HG02840 (cell line): ENCODE measurements at regions not wholly inside any gene's neighbourhood (a gene's known extent, or its start where the extent isn't known, plus 50 kb on each side); places are given as distances from the start of the nearest gene placed in this dataset.

Experiments used
- ATAC-seq: cut with Tn5 transposase; IDR thresholded peaks from one replicate; pipeline ENCODE4 v1.9.1; 2021; ENCODE audit warnings: mild to moderate bottlenecking, moderate library complexity, moderate number of reproducible peaks; ENCODE audit not compliant: unreplicated experiment, low FRiP score

DNA sequence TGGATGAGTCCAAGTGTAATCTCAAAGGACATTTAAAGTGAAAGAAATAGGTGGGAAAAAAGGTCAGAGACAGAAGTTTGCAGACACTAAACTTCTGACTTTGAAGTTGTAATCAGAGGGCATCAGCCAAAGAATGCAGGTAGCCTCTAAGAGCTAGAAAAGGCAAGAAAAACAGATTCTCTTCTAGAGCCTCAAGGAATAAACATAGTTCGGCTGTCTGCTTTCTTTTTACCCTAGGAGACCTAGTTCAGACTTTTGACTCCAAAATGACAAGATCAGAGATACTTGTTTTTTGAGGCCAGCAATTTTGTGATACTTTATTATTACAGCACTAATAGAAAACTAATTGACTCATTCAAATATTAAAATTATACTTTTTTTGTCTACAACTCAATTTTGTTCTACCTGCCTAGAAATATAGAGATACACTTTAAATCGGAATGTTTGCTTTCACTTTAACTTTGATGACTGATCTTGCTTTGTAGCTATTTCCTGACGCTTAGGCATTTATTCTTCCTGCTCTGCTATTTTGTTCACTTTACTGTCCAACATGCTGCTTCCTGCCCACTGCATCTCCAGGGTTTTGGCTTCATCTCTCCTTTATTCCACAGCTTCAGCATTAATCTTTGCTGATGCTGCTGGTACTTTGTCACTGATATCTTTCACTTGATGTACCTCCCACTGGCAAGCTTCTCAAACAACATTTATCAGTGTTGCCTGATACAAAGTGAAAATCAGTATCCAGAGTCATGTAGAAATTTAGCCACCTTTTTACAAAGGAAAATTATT lies 272.5 kb downstream of the DSEL start:
- no peak for ATAC-seq

DNA sequence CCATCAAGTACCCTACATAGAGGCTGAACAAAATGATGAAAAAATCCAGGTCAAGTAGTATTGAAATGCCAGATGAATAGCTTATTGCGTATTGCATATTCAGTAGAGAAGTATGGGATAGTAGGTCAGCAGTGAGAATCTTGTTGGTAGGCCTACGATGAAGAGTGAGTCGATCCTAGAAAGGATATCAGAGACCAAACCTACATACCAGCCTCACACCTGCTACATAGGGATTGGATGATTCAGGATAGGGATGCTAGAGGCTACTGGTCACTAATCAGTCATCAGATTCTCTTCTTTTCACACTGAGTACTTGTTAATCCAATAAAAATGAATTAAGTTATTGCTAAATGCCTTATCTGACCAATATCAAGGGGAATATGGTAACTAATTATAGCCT lies 274.5 kb downstream of the DSEL start:
- ATAC-seq: no peak

DNA sequence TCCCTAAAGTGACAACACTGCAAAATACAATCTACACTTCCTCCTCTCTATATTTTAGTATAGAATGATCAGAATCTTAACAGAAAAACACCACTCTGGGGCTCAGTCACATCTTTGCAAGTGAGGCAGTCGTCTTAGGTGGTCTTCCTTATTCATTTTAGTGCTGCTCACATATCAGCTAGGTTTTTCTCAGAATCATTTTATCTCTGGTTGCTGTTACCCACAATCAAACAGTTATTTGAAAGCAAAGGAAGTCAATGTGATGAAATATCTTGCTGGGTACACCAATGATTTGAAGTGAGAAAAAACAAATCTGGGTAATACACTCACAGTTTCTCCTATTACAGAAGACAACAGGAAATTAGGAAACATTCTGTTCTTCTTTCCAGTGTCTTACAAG lies 275.2 kb downstream of the DSEL start:
- ATAC-seq: no peak

DNA sequence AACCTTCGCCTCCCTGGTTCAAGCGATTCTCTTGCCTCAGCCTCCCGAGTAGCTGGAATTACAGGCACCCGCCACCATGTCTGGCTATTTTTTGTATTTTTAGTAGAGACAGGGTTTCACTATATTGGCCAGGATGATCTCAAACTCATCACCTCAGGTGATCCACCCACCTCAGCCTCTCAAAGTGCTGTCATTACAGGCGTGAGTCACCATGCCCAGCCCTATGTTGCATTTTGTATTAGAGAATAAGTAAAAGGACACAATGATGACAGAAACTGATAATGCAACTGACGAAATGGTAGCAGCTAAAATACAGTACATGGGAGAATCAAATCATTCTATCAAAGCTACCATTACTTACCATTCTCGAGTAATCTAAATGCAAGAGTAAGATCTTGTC lies 276.7 kb downstream of the DSEL start:
- ATAC-seq: no peak

DNA sequence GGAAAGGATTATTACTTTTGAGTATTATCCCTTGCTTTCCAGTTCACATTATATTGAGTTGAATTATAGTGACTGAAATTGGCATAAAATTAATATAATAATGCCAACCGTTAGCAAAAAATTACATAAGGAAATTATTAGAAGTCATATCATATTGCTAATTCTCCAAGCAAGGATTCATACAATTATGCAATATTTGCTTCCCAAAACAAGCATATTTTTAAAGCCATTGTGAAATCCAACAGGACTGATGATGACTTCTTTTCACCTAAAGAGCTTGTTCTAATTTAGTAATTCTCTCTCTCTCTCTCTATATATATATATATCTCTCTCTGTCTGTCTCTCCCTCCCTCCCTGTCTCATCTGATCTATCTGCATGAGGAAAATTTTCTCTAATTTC lies 283.5 kb downstream of the DSEL start:
- ATAC-seq: no peak

DNA sequence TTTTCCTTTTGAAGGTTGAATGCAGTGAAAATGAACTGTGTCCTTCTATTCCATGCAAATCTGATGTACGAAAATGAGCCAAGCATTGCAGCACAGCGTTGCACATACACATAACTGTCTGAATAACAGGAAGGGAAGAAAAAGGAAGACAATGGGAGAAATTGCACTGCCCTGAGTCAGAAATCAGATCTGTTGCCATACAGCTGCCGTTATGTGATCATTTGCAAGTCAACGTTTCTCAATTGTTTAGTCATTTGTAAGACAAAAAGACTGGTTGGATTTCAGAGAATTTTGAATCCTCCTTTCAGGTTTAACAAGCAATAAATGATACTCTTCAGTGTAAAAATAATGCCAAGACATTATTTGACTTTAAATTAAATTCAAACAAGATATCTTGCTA lies 284.1 kb downstream of the DSEL start:
- ATAC-seq: no peak

DNA sequence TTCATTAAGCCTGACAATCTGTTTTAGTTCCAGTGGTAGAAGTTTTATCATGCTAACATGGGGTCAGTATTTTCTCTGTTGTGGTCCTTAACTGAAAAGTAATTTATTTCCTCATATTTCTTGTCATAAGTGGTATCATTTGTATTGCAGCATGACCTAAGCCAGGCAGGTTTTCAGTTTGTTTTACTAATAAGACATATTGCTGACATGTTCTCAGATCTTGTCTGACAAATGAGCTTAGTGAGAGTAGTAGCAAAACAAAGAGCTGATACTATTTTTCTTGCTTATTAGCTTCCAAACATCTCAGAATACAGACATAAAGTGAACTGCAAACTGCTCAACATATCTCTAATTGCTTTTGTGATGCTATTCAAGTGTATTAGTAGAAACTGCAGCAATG lies 293.6 kb downstream of the DSEL start:
- no peak for ATAC-seq

DNA sequence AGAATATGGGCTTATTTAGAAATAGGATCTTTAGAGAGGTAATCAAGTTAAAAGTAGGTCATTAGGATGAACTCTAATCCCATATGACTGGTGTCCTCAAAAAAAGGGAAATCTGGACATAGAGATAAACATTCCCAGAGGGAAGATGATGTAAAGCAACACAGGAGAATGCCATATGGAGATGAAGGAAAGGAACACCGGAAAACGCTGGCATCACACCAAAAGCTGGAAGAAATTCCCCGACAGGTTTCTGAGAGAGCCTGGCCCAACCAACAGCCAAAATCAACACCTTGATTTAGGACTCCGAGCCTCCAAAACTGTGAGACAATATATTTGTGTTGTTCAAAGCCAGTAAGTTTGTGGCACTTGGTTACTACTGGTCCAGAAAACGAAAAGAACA lies 296.7 kb downstream of the DSEL start:
- no peak for ATAC-seq

DNA sequence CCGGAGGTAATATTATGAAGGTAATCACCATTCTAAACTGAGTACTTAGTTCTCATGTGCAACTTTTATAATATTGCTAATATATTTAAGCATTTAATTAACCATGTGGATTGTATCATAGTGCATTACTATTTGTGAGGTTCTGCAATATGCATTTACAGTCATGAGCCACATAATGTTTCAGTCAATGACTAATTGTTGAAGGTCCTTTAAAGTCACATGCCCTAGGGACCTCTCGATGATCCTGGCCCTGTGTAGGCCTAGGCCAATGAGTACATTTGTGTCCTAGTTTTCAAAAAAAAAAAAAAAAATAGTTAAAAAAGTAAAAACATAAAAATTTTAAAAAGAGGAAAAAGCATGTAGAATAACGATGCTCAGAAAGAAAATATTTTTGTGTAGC lies 298.0 kb downstream of the DSEL start:
- no peak for ATAC-seq

DNA sequence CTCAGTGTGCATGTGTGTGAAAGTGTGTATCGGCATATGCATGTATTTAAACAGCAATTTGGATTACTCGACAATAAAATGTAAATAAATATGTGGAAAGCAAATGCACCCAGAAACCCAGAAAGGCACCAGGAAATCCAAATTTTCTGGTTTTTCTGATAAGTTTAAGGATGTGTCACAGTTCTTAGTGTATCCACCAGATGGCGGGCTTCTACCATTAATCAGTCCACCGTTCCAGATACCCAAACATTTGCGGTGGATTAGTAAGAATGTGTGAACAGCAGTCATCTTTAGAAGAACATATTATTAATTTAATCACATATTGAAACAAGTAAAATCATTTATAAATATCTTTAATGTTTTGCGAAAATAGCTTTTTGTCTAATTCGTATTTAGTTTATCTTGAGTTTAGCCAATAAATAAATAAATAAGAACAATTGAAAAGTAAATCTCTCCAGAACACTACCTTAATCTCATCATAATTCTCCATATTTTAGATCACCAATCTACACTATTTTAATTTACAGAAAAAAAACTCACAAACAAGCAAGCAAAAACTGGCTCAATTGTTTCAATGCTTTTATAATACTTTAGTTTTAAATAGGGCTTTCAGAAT lies 298.9 kb downstream of the DSEL start:
- ATAC-seq: peak; percentile 88

DNA sequence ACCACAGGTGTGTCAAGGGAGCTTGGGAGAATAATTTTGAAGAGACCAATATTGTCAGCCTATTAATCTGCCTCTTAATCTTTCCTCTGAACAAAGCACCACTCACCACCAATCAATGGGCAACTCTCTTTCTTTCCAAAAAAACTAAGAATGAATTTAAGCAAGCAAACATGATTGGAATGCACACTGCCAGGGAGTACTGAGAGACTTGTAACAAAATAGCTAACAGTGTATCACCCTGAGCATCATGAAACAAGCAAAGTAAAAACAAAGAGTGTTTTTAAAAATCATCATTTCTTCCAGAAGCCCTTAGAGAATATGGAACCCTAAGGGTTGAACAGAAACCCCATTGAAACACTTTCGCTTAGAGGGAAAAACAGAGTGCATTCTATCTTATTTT lies 299.7 kb downstream of the DSEL start:
- no peak for ATAC-seq

DNA sequence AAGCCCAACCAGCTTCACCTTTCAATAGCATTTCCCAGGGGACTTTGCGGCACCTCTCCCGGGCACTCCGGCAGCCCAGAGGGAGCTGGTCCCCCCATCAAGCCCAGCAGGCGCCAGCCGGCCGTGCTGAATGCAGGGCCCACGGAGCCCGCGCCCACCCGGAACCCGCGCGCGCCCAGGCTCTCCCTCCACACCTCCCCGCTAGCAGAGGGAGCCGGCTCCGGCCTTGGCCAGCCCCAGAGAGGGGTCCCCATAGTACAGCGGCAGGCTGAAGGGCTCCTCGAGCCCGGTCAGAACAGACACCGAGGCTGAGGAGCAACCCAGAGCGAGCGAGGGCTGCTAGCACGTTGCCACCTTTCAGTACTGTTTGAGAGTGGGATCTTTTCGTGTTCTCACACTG lies 300.8 kb downstream of the DSEL start:
- no peak for ATAC-seq

DNA sequence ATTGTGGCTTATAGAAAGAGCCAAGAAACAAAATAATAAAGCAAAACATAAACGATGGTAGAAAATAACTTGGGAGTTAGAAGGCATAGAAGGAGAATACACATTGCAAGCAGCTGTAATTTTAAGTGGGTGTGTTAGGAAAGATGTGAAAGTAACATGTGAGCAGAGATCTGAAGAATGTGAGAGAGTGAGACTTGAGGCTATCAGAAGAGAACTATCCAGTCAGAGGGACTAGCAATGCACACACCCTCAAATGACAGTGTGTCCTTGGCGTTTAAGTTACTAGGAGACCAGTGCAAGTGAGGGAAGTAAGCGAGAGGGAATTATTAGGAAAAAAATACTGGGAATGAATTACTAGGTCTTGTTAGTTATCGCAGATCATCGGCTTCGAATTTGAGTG lies 304.9 kb downstream of the DSEL start:
- no peak for ATAC-seq

DNA sequence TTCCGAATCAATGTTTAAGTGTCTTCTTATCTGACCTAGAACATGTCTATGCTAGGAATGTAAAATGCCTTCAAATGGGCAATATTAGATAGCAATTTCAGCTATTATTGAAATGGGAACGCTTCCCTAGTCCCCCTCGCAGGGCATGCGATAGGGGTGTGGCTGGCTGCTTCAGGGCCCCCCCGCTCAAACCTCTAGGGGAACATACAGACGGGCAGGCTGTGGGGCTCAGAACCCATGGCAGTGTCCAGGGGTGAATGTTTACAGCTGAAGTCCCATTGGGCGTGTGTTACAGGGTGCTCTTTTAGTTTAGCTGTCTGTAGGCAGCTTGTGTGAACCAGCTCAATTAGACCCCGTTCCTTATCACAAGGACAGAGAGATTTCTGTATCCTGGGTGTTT lies 315.9 kb downstream of the DSEL start:
- peak; percentile 7 for ATAC-seq

DNA sequence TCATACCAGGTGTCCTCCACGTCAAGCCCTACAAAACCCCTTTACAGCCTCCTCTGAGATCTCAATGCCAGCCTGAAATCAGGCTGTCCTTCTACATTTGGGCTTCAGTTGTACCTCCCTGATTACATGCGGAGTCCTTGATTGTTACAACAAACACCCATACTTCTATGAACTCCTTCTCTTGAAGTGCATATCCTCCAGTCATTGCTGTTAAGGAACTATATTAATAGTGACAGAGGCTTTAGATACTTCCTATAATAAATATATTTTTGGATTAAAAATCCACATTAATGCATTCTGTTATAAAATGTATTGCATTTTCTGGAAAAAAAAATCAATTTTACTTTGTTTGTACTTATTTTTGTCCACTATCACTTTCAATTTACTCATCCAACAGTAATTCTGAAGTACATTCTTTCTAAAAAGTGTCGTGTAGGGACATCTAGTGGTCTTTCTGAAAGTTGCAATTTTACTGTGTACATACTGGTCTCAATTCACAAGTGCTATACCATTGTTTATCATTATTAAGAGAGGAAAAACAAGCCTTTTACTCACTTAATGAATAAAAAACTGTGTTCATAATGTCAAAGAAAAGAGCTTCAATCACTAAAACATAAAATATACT lies 316.4 kb downstream of the DSEL start:
- ATAC-seq: peak; percentile 90

DNA sequence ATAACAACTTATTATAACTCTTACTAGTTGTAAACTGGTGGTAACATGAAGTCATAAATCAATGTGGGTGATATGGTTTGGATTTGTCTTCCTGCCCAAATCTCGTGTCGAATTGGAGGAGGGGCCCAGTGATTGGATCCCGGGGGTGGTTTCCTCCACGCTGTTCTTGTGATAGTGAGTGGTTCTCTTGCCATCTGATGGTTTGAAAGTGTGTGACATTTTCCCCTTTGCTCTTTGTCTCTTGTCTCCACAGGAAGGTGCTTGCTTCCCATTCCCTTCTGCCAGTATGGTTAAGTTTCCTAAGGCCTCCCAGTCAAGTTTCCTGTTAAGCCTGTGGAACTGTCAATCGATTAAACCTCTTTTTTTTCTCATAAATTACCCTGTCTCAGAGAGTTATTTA lies 321.6 kb downstream of the DSEL start:
- ATAC-seq: no peak

DNA sequence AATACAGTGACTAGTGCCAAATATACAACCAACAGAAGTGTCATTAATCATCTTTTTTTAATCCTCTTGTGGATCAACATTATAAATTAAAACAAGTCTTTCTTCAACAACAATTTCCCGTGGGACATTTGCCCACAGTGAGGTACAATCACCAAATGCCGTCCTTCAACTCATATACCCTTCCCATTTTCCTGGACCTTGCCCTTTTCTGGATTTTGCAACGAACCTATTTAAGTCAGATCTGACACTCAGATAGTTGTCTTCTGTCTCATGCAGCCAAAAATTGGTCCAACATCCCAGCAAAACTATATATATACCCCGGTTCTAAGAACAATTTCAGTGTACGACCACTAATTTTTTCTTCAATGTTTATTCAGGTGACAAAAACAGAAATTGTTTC lies 324.0 kb downstream of the DSEL start:
- no peak for ATAC-seq

DNA sequence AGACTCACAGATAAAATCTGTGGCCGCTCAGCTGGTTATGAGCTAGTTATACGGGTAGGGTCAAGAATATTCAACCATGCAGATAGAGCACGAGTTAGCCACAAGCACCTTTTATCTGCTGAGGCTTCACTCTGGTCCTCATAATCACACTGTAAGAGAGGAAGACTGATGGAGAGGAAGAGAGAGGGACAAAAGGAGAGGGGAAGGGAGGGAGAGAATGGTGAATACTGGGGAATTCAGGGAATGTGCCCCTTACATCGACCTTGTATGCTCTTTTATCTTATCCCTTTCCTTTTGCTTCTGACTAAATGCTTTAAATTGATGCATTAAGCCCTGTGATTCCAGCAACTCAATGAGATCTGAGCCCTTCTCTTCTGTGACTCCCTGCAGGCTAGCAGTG lies 333.1 kb downstream of the DSEL start:
- ATAC-seq: no peak

DNA sequence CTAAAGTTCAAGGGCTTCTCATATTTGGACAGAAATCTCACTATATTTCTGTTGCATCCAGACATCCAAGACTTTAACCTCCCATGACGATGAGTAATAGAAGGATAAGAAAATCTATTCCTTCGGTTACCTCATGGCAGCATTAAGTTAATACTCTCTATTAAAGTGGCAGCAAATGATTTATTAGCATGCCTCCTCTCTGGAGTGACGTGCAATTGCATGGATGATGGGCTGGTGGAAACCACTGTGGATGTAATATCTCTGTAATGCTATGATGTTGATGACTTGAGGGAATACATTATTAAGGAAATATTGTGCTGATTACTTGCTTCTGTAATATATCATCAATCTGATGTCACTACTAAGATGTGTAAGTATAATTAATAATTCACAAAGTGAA lies 336.8 kb downstream of the DSEL start:
- no peak for ATAC-seq

DNA sequence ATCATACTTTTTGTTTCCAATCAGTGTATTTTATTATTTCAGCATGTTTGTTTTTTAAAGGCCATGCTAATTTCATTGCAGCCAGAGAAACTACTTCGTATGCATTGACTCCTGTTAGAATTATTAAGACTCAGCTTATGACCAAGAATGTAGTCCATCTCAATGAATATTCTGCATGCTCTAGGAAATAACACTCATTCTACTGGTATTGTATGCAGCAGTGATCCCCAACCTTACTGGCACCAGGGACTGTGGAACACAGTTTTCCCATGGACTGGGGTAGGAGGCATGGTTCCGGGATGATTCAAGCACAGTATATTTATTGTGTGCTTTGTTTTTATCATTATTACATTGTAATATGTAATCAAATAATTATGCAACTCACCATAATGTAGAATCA lies 356.9 kb downstream of the DSEL start:
- no peak for ATAC-seq

DNA sequence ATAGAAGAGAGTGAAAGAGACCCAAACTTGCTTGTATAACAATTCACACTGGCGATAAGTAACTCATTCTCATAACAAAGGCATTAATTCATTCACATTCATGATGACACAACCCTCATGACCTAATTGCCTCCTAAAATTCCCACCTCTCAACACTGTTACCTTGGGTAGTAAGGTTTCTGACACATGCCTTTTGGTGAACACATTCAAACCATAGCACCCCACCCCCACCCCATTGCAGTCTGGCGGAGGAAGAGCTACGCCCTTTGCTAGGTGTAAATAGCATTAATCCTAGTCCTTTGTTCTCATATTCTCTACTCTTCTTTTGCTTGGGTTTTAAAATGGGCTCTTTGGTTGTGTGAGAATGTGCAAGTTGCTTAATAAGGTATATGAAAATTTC lies 361.5 kb downstream of the DSEL start:
- ATAC-seq: no peak

DNA sequence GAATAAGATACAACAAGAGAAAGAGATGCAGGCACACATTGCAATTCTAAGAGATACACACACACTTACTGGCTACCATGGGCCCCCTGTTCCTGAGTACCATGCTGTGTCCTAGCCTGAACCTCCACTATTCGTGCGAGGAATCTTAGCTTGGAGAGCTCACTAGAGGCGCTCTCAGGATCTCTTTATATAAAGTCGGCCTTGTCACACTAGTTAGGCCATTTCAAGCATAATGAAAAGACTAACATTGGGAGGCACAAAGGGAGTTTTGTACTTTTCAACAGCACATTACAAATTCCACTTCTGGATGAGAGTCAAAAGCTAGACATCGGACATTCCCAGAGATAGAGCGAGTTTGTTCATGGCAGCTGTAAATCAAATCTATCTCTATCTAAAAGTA lies 365.2 kb downstream of the DSEL start:
- no peak for ATAC-seq
